ENCODE measurements at regions not wholly inside any gene's neighbourhood (a gene's known extent, or its start where the extent isn't known, plus 50 kb on each side); places are given as distances from the start of the nearest gene placed in this dataset.

- no peak for DNase-seq
These were observed 709.3 kb downstream of the PCDH18 start for GRCh38 chr4:136823020-136823419.

GRCh38 chr4:136818811-136819330 lies 713.4 kb downstream of the PCDH18 start:
- no peak for DNase-seq

GRCh38 chr4:136812100-136812880 lies 720.0 kb downstream of the PCDH18 start:
- DNase-seq = no peak

- DNase-seq = no peak
These were observed 720.7 kb downstream of the PCDH18 start for GRCh38 chr4:136811496-136812077.

GRCh38 chr4:136810626-136811025 lies 721.7 kb downstream of the PCDH18 start:
- DNase-seq = no peak

- no peak for DNase-seq
These were observed 725.5 kb downstream of the PCDH18 start for GRCh38 chr4:136806844-136807243.

GRCh38 chr4:136805617-136806016 lies 726.7 kb downstream of the PCDH18 start:
- DNase-seq = no peak

- no peak for DNase-seq
These were observed 728.9 kb downstream of the PCDH18 start for GRCh38 chr4:136803433-136803832.

- DNase-seq = no peak
These were observed 732.0 kb downstream of the PCDH18 start for GRCh38 chr4:136800248-136800647.

GRCh38 chr4:136796953-136797352 lies 735.3 kb downstream of the PCDH18 start:
- no peak for DNase-seq

GRCh38 chr4:136793848-136794247 lies 738.4 kb downstream of the PCDH18 start:
- no peak for DNase-seq

- no peak for DNase-seq
These were observed 748.0 kb downstream of the PCDH18 start for GRCh38 chr4:136784326-136784725.

- DNase-seq = no peak
These were observed 762.6 kb downstream of the PCDH18 start for GRCh38 chr4:136769717-136770116.

GRCh38 chr4:136768925-136769275 lies 763.4 kb downstream of the PCDH18 start:
- DNase-seq = no peak

- DNase-seq = no peak
These were observed 763.9 kb downstream of the PCDH18 start for GRCh38 chr4:136768213-136768924.

- DNase-seq = no peak
These were observed 768.4 kb downstream of the PCDH18 start for GRCh38 chr4:136763919-136764318.

GRCh38 chr4:136755531-136755916 lies 776.8 kb downstream of the PCDH18 start:
- no peak for DNase-seq

GRCh38 chr4:136754810-136755530 lies 777.3 kb downstream of the PCDH18 start:
- no peak for DNase-seq

GRCh38 chr4:136751556-136751955 lies 780.7 kb downstream of the PCDH18 start:
- no peak for DNase-seq

- no peak for DNase-seq
These were observed 781.4 kb downstream of the PCDH18 start for GRCh38 chr4:136750897-136751296.

GRCh38 chr4:136749989-136750388 lies 782.3 kb downstream of the PCDH18 start:
- DNase-seq = no peak

GRCh38 chr4:136748773-136749172 lies 783.5 kb downstream of the PCDH18 start:
- no peak for DNase-seq

GRCh38 chr4:136748165-136748564 lies 784.1 kb downstream of the PCDH18 start:
- DNase-seq = no peak
